Left hindlimb (tissue), 1 donor: ENCODE measurements at regions not wholly inside any gene's neighbourhood (a gene's known extent, or its start where the extent isn't known, plus 50 kb on each side); places are given as distances from the start of the nearest gene placed in this dataset.
A peak's percentile ranks its signal among the peaks of the same experiment; 100 is the strongest.

ENCODE experiments used
- DNase-seq: peaks from one replicate; pipeline ENCODE4 v3.0.0-alpha.2; 2018

- DNase-seq, result no peak
Measured at GRCh38 chr10:75347186-75347585, 54.4 kb downstream of the ZNF503 start.

GRCh38 chr10:75345738-75346137, 55.8 kb downstream of the ZNF503 start:
- no peak for DNase-seq

GRCh38 chr10:75344170-75344569, 57.4 kb downstream of the ZNF503 start:
- DNase-seq, result no peak

GRCh38 chr10:75342397-75342796, 59.2 kb downstream of the ZNF503 start:
- DNase-seq, result no peak

- DNase-seq, result no peak
Measured at GRCh38 chr10:75335983-75336382, 65.6 kb downstream of the ZNF503 start.

- no peak for DNase-seq
Measured at GRCh38 chr10:75335191-75335590, 66.4 kb downstream of the ZNF503 start.

GRCh38 chr10:75334720-75335119, 66.8 kb downstream of the ZNF503 start:
- DNase-seq, result no peak

GRCh38 chr10:75332081-75332480, 69.5 kb downstream of the ZNF503 start:
- DNase-seq, result no peak

- DNase-seq, result no peak
Measured at GRCh38 chr10:75331081-75331480, 70.5 kb downstream of the ZNF503 start.

- no peak for DNase-seq
Measured at GRCh38 chr10:75329190-75329745, 72.3 kb downstream of the ZNF503 start.

GRCh38 chr10:75326306-75326705, 75.3 kb downstream of the ZNF503 start:
- DNase-seq, result no peak

GRCh38 chr10:75319274-75319673, 82.3 kb downstream of the ZNF503 start:
- DNase-seq, result no peak

- no peak for DNase-seq
Measured at GRCh38 chr10:75314570-75314969, 78.8 kb upstream of the COMTD1 start.

GRCh38 chr10:75312440-75312839, 76.7 kb upstream of the COMTD1 start:
- no peak for DNase-seq

- DNase-seq, result no peak
Measured at GRCh38 chr10:75305675-75306074, 69.9 kb upstream of the COMTD1 start.

GRCh38 chr10:75304741-75305390, 69.1 kb upstream of the COMTD1 start:
- no peak for DNase-seq

- no peak for DNase-seq
Measured at GRCh38 chr10:75304313-75304712, 68.6 kb upstream of the COMTD1 start.

- no peak for DNase-seq
Measured at GRCh38 chr10:75303045-75303777, 67.5 kb upstream of the COMTD1 start.

GRCh38 chr10:75302029-75302428, 66.3 kb upstream of the COMTD1 start:
- no peak for DNase-seq

- no peak for DNase-seq
Measured at GRCh38 chr10:75297021-75297599, 61.4 kb upstream of the COMTD1 start.

- DNase-seq, result no peak
Measured at GRCh38 chr10:75295868-75296441, 60.2 kb upstream of the COMTD1 start.

- peak; percentile 88 for DNase-seq
Measured at GRCh38 chr10:75294866-75295701, 59.3 kb upstream of the COMTD1 start.

- no peak for DNase-seq
Measured at GRCh38 chr10:75294518-75294865, 58.7 kb upstream of the COMTD1 start.
